GM21515 (cell line): ENCODE measurements at regions not wholly inside any gene's neighbourhood (a gene's known extent, or its start where the extent isn't known, plus 50 kb on each side); places are given as distances from the start of the nearest gene placed in this dataset.
"Not testable (repeated sequence)": the region's sequence is repeated elsewhere in the genome, so short reads cannot be mapped to it uniquely, and the experiment has no call there.

Experiments
- ATAC-seq: cut with Tn5 transposase; IDR thresholded peaks from one replicate; pipeline ENCODE4 v1.9.1; 2021; ENCODE audit not compliant: unreplicated experiment

GRCh38 chr2:64867253-64867996, 121.8 kb upstream of the SLC1A4 start:
- ATAC-seq = no peak

GRCh38 chr2:64869126-64869525, 120.1 kb upstream of the SLC1A4 start:
- ATAC-seq = no peak

- peak; percentile 87 for ATAC-seq
Observed at GRCh38 chr2:64873472-64873924, 115.7 kb upstream of the SLC1A4 start.

- no peak for ATAC-seq
Observed at GRCh38 chr2:64874593-64874992, 114.6 kb upstream of the SLC1A4 start.

- ATAC-seq = no peak
Observed at GRCh38 chr2:64875368-64875767, 113.8 kb upstream of the SLC1A4 start.

- ATAC-seq = no peak
Observed at GRCh38 chr2:64876137-64876647, 113.0 kb upstream of the SLC1A4 start.

GRCh38 chr2:64879745-64880144, 109.5 kb upstream of the SLC1A4 start:
- ATAC-seq = no peak

- no peak for ATAC-seq
Observed at GRCh38 chr2:64880193-64880951, 108.8 kb upstream of the SLC1A4 start.

GRCh38 chr2:64881037-64881492, 108.1 kb upstream of the SLC1A4 start:
- ATAC-seq = no peak

- ATAC-seq = no peak
Observed at GRCh38 chr2:64887565-64887964, 101.6 kb upstream of the SLC1A4 start.

GRCh38 chr2:64888591-64889309, 100.4 kb upstream of the SLC1A4 start:
- ATAC-seq = no peak

- no peak for ATAC-seq
Observed at GRCh38 chr2:64889803-64890202, 99.4 kb upstream of the SLC1A4 start.

GRCh38 chr2:64896572-64896971, 92.6 kb upstream of the SLC1A4 start:
- ATAC-seq = not testable (repeated sequence)

GRCh38 chr2:64899081-64899865, 89.9 kb upstream of the SLC1A4 start:
- ATAC-seq = no peak

GRCh38 chr2:64899876-64900275, 89.3 kb upstream of the SLC1A4 start:
- ATAC-seq = not testable (repeated sequence)

GRCh38 chr2:64904413-64905329, 84.5 kb upstream of the SLC1A4 start:
- no peak for ATAC-seq

- no peak for ATAC-seq
Observed at GRCh38 chr2:64905338-64906024, 83.7 kb upstream of the SLC1A4 start.

GRCh38 chr2:64906853-64907536, 82.2 kb upstream of the SLC1A4 start:
- no peak for ATAC-seq
